Spleen (tissue), 7 donors: ENCODE measurements at regions not wholly inside any gene's neighbourhood (a gene's known extent, or its start where the extent isn't known, plus 50 kb on each side); places are given as distances from the start of the nearest gene placed in this dataset.

Source experiments
- POLR2A ChIP-seq, 3 donors: fragments of 450-650 bp; IDR thresholded peaks; one replicate each; pipeline ENCODE4 v1.5.1; 2017; ENCODE audit warnings: antibody characterized with exemption in 3 of 3, mild to moderate bottlenecking in 1 of 3
- POLR2AphosphoS5 ChIP-seq, 3 donors: sonication (generic); formaldehyde crosslinking; IDR thresholded peaks; one replicate each; pipeline ENCODE4 v1.5.1; 2017; ENCODE audit warnings: antibody characterized with exemption in 3 of 3
- TF ChIP-seq, protein P1 (sequence below), 11 experiments: fragments of 200-600 bp in 7 of 11; fragments of 450-650 bp in 4 of 11; sonication (generic) in 4 of 11; IDR thresholded peaks in 8 of 11; conservative IDR thresholded peaks in 3 of 11; 1 replicate in 7 of 11; 2 replicates in 4 of 11; pipeline versions ENCODE4 v1.4.0 to v1.8.0; 2016 to 2021; ENCODE audit warnings: antibody characterized with exemption in 11 of 11, inconsistent platforms in 4 of 11, mild to moderate bottlenecking in 1 of 11
- donor health status: DM: no; HTN: no; CAD: no; lungs with moderate emphysema.
- donor health status: DM: no; HTN: no; CAD: no.
- donor health status: DM: no; HTN: no; CAD: no.

GRCh38 chr2:9145752-9146430 is 60.7 kb upstream of the ASAP2 start:
- TF ChIP-seq, protein P1, sequence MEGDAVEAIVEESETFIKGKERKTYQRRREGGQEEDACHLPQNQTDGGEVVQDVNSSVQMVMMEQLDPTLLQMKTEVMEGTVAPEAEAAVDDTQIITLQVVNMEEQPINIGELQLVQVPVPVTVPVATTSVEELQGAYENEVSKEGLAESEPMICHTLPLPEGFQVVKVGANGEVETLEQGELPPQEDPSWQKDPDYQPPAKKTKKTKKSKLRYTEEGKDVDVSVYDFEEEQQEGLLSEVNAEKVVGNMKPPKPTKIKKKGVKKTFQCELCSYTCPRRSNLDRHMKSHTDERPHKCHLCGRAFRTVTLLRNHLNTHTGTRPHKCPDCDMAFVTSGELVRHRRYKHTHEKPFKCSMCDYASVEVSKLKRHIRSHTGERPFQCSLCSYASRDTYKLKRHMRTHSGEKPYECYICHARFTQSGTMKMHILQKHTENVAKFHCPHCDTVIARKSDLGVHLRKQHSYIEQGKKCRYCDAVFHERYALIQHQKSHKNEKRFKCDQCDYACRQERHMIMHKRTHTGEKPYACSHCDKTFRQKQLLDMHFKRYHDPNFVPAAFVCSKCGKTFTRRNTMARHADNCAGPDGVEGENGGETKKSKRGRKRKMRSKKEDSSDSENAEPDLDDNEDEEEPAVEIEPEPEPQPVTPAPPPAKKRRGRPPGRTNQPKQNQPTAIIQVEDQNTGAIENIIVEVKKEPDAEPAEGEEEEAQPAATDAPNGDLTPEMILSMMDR (IDR thresholded peaks at IDR 0.05 in 8 of 11, conservative IDR thresholded peaks at IDR 0.05 in 3 of 11) = no peak
- TF ChIP-seq POLR2A (IDR thresholded peaks at IDR 0.05) (no peak), POLR2AphosphoS5 (IDR thresholded peaks at IDR 0.05) (no peak)
